Testis (tissue), 2 donors: ENCODE measurements at regions not wholly inside any gene's neighbourhood (a gene's known extent, or its start where the extent isn't known, plus 50 kb on each side); places are given as distances from the start of the nearest gene placed in this dataset.

Source experiments
- DNase-seq: peaks from one replicate; pipeline ENCODE4 v3.0.0-alpha.2; 2019
- H3K27ac ChIP-seq, 2 donors: fragments of 200-600 bp; sonication (generic); one replicate each; pipeline ENCODE4 v1.5.1; 2019
- H3K27me3 ChIP-seq: fragments of 200-600 bp; sonication (generic); one replicate; pipeline ENCODE4 v1.5.1; 2019
- H3K36me3 ChIP-seq: fragments of 200-600 bp; sonication (generic); one replicate; pipeline ENCODE4 v1.5.1; 2017; ENCODE audit warnings: low read depth; ENCODE audit errors: missing control alignments
- H3K4me1 ChIP-seq: fragments of 200-600 bp; sonication (generic); one replicate; pipeline ENCODE4 v1.5.1; 2019
- H3K4me3 ChIP-seq, 2 donors: fragments of 200-600 bp; sonication (generic); one replicate each; pipeline ENCODE4 v1.5.1; 2017 to 2019
- H3K9me3 ChIP-seq: fragments of 200-600 bp; sonication (generic); one replicate; pipeline ENCODE4 v1.5.1; 2017
- POLR2A ChIP-seq: fragments of 450-650 bp; IDR thresholded peaks from one replicate; pipeline ENCODE4 v1.6.1; 2017; ENCODE audit warnings: antibody characterized with exemption, mild to moderate bottlenecking, moderate library complexity
- WGBS, 2 donors: methylation state at CpG; one replicate each; pipeline ENCODE4 v1.1.5; 2018; 5-methylcytosine and 5-hydroxymethylcytosine counted together
- intact Hi-C: fragments of 100-400 bp; cut with DNase I; formaldehyde crosslinking; loops from one replicate; pipeline ENCODE4 v1.15.1; 2023; ENCODE audit warnings: low total_unique reads
- TF ChIP-seq, protein P1 (sequence below), 3 experiments: fragments of 450-650 bp in 2 of 3; fragments of 200-600 bp in 1 of 3; sonication (generic) in 1 of 3; IDR thresholded peaks; one replicate each; pipeline ENCODE4 v1.5.1; 2016 to 2019; ENCODE audit warnings: antibody characterized with exemption in 3 of 3, mild to moderate bottlenecking in 2 of 3, moderate library complexity in 1 of 3

DNA sequence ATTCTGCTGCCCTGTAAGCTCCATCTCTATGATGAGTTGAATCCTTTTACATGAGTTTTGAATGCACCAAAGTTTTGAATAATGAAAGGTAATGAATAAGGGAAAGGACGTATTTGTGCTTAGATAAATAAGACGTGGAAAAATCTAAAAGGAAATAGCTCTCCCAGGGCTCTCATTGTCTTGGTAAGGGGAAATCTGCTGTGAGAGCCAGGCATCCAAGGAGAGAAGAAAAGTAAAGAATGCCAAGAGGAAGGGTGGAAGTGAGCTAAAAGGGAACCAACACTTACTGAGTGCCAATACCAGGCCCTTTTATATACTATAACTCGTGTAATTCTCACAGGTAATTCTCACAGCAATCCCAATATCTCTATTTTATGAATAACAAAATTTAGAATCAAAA is 62.6 kb upstream of the KLHL13 start:
- intact Hi-C loops = no loop called here
- no peak for TF ChIP-seq POLR2A
- TF ChIP-seq, protein P1, sequence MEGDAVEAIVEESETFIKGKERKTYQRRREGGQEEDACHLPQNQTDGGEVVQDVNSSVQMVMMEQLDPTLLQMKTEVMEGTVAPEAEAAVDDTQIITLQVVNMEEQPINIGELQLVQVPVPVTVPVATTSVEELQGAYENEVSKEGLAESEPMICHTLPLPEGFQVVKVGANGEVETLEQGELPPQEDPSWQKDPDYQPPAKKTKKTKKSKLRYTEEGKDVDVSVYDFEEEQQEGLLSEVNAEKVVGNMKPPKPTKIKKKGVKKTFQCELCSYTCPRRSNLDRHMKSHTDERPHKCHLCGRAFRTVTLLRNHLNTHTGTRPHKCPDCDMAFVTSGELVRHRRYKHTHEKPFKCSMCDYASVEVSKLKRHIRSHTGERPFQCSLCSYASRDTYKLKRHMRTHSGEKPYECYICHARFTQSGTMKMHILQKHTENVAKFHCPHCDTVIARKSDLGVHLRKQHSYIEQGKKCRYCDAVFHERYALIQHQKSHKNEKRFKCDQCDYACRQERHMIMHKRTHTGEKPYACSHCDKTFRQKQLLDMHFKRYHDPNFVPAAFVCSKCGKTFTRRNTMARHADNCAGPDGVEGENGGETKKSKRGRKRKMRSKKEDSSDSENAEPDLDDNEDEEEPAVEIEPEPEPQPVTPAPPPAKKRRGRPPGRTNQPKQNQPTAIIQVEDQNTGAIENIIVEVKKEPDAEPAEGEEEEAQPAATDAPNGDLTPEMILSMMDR (IDR thresholded peaks at IDR 0.05) = no peak
- H3K27me3 ChIP-seq = no peaks in the 10 kb centered on the region
- DNase-seq = no peak
- H3K9me3 ChIP-seq = no peaks in the 10 kb centered on the region
- no peak overlapping the region for H3K27ac ChIP-seq
- WGBS, 2 donors = 83 to 85% methylated on average over 3 of the region's 3 CpGs
- no peaks in the 10 kb centered on the region for H3K36me3 ChIP-seq
- H3K4me1 ChIP-seq = no peaks in the 10 kb centered on the region
- H3K4me3 ChIP-seq = no peak overlapping the region

DNA sequence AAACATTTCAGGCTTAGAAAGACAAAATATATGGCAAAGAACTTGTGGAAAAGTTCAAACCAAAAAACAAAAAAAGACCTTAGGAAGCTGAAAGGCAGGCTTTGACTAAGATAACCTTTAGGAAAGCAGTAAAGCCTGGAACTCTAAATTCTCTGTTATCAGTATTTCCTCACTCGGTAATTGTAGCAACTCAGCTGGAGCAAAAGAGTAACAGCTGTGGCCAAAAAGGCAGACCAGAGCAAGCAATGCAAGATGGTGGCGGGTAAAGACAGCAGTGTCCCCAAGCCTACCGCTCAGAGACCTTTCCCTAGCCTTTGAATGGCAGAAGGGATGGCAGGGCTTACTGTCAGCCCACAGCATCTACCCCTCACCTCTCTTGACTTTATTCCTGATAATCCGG is 63.1 kb upstream of the KLHL13 start:
- 73 to 75% methylated on average over 4 of the region's 4 CpGs for WGBS, 2 donors
- Histone ChIP-seq H3K4me3 (no peak overlapping the region), H3K4me1 (no peaks in the 10 kb centered on the region), H3K27me3 (no peaks in the 10 kb centered on the region), H3K27ac (no peak overlapping the region), H3K36me3 (no peaks in the 10 kb centered on the region), H3K9me3 (no peaks in the 10 kb centered on the region)
- intact Hi-C loops = no loop called here
- TF ChIP-seq, protein P1 (IDR thresholded peaks at IDR 0.05) = no peak
- no peak for TF ChIP-seq POLR2A
- no peak for DNase-seq

DNA sequence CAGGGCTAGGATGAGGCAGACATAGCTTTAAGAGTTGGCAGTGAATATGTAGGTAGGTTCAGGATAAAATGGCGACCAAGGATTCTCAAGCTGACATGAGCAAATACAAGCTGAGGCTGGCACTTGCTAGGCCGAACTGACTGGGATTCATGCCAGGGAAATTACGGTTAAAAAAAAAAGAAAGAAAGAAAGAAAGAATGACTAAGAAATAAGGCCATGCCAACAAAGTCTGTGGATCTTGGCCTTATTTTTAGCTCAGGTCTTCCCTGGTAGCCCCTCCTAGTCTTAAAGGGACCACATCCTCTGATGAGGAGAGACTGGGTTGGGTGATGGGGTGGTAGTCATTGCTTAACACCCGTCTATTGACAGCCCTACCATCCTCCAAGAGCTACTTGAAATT is 64.4 kb upstream of the KLHL13 start:
- Histone ChIP-seq H3K27ac (no peak overlapping the region), H3K27me3 (no peaks in the 10 kb centered on the region), H3K9me3 (no peaks in the 10 kb centered on the region), H3K4me3 (no peak overlapping the region), H3K4me1 (no peaks in the 10 kb centered on the region), H3K36me3 (no peaks in the 10 kb centered on the region)
- no peak for DNase-seq
- intact Hi-C loops = no loop called here
- no peak for TF ChIP-seq POLR2A
- TF ChIP-seq, protein P1 (IDR thresholded peaks at IDR 0.05) = no peak
- WGBS, 2 donors = 77% methylated on average over 4 of the region's 4 CpGs

DNA sequence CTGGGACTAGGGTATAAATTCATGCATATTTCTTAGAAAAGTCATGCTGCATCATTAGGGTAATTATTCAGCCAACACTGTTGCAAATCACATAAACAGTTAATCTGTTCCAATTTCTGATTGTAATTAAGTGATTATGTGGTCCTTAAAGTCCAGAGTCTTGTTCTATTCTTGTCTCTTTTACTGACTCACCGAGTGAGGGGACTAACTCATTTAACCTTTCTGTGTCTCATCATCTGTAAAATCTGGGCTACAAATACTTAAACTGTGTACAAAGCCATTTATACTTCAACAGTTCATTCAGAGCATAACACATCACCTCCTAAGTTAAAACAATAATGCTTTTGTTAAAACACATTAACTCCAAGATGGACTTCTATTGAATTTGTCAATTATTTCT is 65.4 kb upstream of the KLHL13 start:
- Histone ChIP-seq H3K27me3 (no peaks in the 10 kb centered on the region), H3K36me3 (no peaks in the 10 kb centered on the region), H3K4me1 (no peaks in the 10 kb centered on the region), H3K4me3 (no peak overlapping the region), H3K9me3 (no peaks in the 10 kb centered on the region), H3K27ac (no peak overlapping the region)
- no peak for DNase-seq
- intact Hi-C loops = no loop called here
- 60% methylated on average over 1 of the region's 1 CpG for WGBS, 2 donors
- TF ChIP-seq, protein P1 (IDR thresholded peaks at IDR 0.05) = no peak
- no peak for TF ChIP-seq POLR2A

DNA sequence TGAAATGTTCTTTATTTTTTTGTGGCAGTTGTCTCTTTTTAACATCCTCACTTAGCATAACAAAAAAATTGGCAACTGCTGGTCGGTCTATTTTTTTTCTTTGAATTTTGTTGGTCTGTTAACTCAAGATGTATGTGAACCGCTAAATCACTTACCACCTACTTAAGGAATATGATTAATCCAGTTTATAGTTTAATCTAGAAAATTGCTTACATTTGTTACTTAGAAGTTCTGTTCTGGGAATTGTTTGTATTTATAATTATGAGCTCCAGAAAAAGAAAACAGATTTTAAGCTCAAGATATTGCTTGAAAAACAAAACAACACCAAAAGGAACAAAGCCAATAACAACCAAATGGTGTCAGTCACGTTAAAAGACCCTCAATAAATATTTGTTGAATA is 66.1 kb upstream of the KLHL13 start:
- Histone ChIP-seq H3K4me3 (no peak overlapping the region), H3K4me1 (no peaks in the 10 kb centered on the region), H3K27me3 (no peaks in the 10 kb centered on the region), H3K9me3 (no peaks in the 10 kb centered on the region), H3K27ac (no peak overlapping the region), H3K36me3 (no peaks in the 10 kb centered on the region)
- TF ChIP-seq POLR2A = no peak
- TF ChIP-seq, protein P1 (IDR thresholded peaks at IDR 0.05) = no peak
- DNase-seq = no peak
- 57 to 64% methylated on average over 3 of the region's 3 CpGs for WGBS, 2 donors
- intact Hi-C loops = no loop called here
